ENCODE measurements at regions not wholly inside any gene's neighbourhood (a gene's known extent, or its start where the extent isn't known, plus 50 kb on each side); places are given as distances from the start of the nearest gene placed in this dataset.
"Not testable (repeated sequence)": the region's sequence is repeated elsewhere in the genome, so short reads cannot be mapped to it uniquely, and the experiment has no call there.

DNA sequence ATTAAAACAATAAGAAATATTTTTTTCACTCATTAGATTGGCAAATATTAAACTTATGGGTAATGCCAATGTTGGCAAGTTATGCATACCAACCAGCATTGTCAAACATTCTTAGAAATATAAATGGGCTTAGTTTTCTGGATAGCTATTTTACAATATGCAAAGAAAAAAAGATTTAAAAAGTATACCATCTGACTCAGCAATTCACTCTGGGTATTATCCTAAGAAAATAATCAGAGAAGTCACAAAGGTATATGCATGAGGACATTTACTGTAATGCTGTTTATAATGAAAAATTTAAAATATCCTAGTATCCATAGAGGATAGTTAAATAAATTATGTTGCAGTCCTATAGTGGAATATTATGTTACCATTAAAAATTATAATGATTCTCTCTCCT lies 57.4 kb upstream of the PTPDC1 start:
- no peak overlapping the region for H3K4me3 ChIP-seq
- DNase-seq (no peak), ATAC-seq (no peak)
- H3K27me3 ChIP-seq, result no peaks in the 10 kb centered on the region
- intact Hi-C loops (cut with DNase I), result no loop called here
- TF ChIP-seq CTCF (IDR thresholded peaks at IDR 0.05), result no peak
- peaks cover 2 to 12% of the 10 kb centered on the region in 2 donors for H3K9me3 ChIP-seq
- H3K4me1 ChIP-seq, result peaks cover 5 to 13% of the 10 kb centered on the region in 2 donors
- H3K27ac ChIP-seq, result no peak overlapping the region
- H3K36me3 ChIP-seq, result no peaks in the 10 kb centered on the region

DNA sequence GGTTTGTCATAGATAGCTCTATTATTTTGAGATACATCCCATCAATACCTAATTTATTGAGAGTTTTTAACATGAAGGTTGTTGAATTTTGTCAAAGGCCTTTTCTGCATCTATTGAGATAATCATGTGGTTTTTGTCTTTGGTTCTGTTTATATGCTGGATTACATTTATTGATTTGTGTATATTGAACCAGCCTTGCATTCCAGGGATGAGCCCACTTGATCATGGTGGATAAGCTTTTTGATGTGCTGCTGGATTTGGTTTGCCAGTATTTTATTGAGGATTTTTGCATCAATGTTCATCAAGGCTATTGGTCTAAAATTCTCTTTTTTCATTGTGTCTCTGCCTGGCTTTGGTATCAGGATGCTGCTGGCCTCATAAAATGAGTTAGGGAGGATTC lies 61.8 kb upstream of the PTPDC1 start:
- H3K27ac ChIP-seq; H3K27me3 ChIP-seq; H3K4me1 ChIP-seq; intact Hi-C loops (cut with DNase I); H3K36me3 ChIP-seq; ATAC-seq; H3K4me3 ChIP-seq; DNase-seq: not testable (repeated sequence)
- peaks cover 2 to 12% of the 10 kb centered on the region in 2 donors for H3K9me3 ChIP-seq

GRCh38 chr9:94020836-94021235 lies 63.4 kb upstream of the PTPDC1 start:
- H3K36me3 ChIP-seq; H3K27me3 ChIP-seq; H3K4me3 ChIP-seq; DNase-seq; intact Hi-C loops (cut with DNase I); H3K4me1 ChIP-seq; H3K27ac ChIP-seq; ATAC-seq: not testable (repeated sequence)
- peaks cover 0 to 10% of the 10 kb centered on the region in 2 donors for H3K9me3 ChIP-seq

DNA sequence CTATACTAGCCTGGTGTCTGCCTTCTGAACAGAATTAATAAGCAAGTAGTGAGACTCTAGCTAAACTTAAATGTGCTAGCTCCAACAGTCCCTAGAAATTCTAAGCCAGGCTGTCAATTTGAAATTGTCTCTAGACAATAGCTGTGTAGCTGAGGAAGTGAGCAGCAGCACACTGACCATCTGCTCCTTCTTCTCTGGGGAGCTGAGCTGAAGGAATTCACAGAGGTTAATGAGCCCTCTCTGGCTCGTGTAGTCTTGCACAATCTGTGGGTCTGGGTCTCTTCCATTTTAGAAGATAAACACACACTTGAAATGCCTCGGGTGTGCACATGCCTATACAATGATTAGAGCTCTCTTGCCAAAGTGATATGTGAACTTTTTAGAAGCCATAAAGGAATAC lies 63.5 kb upstream of the BARX1 start:
- no peak overlapping the region for H3K27ac ChIP-seq
- no peaks in the 10 kb centered on the region for H3K27me3 ChIP-seq
- no peaks in the 10 kb centered on the region for H3K4me1 ChIP-seq
- no peaks in the 10 kb centered on the region for H3K36me3 ChIP-seq
- peak in 1 of 4 donors; percentile 40 for DNase-seq
- ATAC-seq, result peak; percentile 71
- peaks cover 0 to 8% of the 10 kb centered on the region in 2 donors for H3K9me3 ChIP-seq
- intact Hi-C loops (cut with DNase I), result no loop called here
- H3K4me3 ChIP-seq, result no peak overlapping the region
- TF ChIP-seq CTCF (IDR thresholded peaks at IDR 0.05), result no peak

GRCh38 chr9:94017939-94018531 lies 62.9 kb upstream of the BARX1 start:
- DNase-seq, result peak in 1 of 4 donors; percentile 45
- ATAC-seq, result peak; percentile 49
- Histone ChIP-seq H3K27me3 (no peaks in the 10 kb centered on the region), H3K36me3 (no peaks in the 10 kb centered on the region), H3K9me3 (peaks cover 0 to 6% of the 10 kb centered on the region in 2 donors), H3K4me1 (no peaks in the 10 kb centered on the region), H3K27ac (peak overlapping the region in 1 of 2 donors; percentile 2), H3K4me3 (no peak overlapping the region)
- TF ChIP-seq CTCF (IDR thresholded peaks at IDR 0.05), result no peak
- intact Hi-C loops (cut with DNase I), result no loop called here

DNA sequence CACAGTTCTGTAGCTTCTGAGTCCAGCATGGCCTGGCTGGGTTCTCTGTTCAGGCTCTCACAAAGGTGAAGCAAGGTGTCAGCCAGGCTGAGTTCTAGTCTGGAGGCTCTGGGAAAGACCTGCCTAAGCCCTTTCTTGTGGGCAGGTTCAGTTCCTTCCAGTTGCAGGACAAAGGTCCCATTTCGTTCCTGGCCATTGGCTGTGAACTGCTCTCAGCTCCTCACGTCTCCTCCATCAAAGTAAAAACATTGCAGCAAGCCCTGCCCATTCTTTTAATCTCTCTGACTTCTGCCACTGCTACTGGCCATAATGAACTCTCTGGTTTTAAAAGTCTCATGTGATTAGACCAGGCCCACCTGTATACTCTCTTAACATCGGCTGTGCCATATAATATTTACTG lies 61.6 kb upstream of the BARX1 start:
- H3K9me3 ChIP-seq, result no peaks in the 10 kb centered on the region
- H3K27me3 ChIP-seq, result no peaks in the 10 kb centered on the region
- intact Hi-C loops (cut with DNase I), result no loop called here
- no peaks in the 10 kb centered on the region for H3K4me1 ChIP-seq
- TF ChIP-seq CTCF (IDR thresholded peaks at IDR 0.05), result no peak
- H3K27ac ChIP-seq, result no peak overlapping the region
- no peaks in the 10 kb centered on the region for H3K36me3 ChIP-seq
- no peak overlapping the region for H3K4me3 ChIP-seq
- no peak for ATAC-seq
- no peak for DNase-seq
